C4-2B (cell line): ENCODE measurements at regions not wholly inside any gene's neighbourhood (a gene's known extent, or its start where the extent isn't known, plus 50 kb on each side); places are given as distances from the start of the nearest gene placed in this dataset.

Experiments
- H3K27ac ChIP-seq: fragments of 450-650 bp; 2 replicates; pipeline ENCODE4 v1.5.1; 2017
- CTCF ChIP-seq: fragments of 450-650 bp; conservative IDR thresholded peaks from 2 replicates; pipeline ENCODE4 v1.5.1; 2017; ENCODE audit warnings: mild to moderate bottlenecking
- ZFX ChIP-seq: fragments of 450-650 bp; IDR thresholded peaks from 2 replicates; pipeline ENCODE4 v1.6.1; 2017

GRCh38 chr18:7415081-7415894 lies 151.8 kb upstream of the PTPRM start:
- no peak overlapping the region for H3K27ac ChIP-seq
- no peak for TF ChIP-seq CTCF
- no peak for TF ChIP-seq ZFX

GRCh38 chr18:7417727-7418126 lies 149.4 kb upstream of the PTPRM start:
- no peak overlapping the region for H3K27ac ChIP-seq
- TF ChIP-seq ZFX (no peak), CTCF (no peak)

GRCh38 chr18:7429831-7430230 lies 137.3 kb upstream of the PTPRM start:
- H3K27ac ChIP-seq, result no peak overlapping the region
- TF ChIP-seq ZFX (no peak), CTCF (no peak)

GRCh38 chr18:7436166-7436565 lies 130.9 kb upstream of the PTPRM start:
- TF ChIP-seq ZFX (no peak), CTCF (no peak)
- H3K27ac ChIP-seq, result no peak overlapping the region

- TF ChIP-seq CTCF (no peak), ZFX (no peak)
- no peak overlapping the region for H3K27ac ChIP-seq
Observed at GRCh38 chr18:7437870-7438269, 129.2 kb upstream of the PTPRM start.

GRCh38 chr18:7438646-7439045 lies 128.5 kb upstream of the PTPRM start:
- no peak overlapping the region for H3K27ac ChIP-seq
- no peak for TF ChIP-seq CTCF
- no peak for TF ChIP-seq ZFX

GRCh38 chr18:7447318-7448028 lies 119.6 kb upstream of the PTPRM start:
- no peak for TF ChIP-seq CTCF
- no peak for TF ChIP-seq ZFX
- no peak overlapping the region for H3K27ac ChIP-seq
